Smooth muscle cell of the brain vasculature (primary cell): ENCODE measurements at regions not wholly inside any gene's neighbourhood (a gene's known extent, or its start where the extent isn't known, plus 50 kb on each side); places are given as distances from the start of the nearest gene placed in this dataset.
A peak's percentile ranks its signal among the peaks of the same experiment; 100 is the strongest.
"Not testable (repeated sequence)": the region's sequence is repeated elsewhere in the genome, so short reads cannot be mapped to it uniquely, and the experiment has no call there.

Experiments used
- DNase-seq: peaks from one replicate; pipeline ENCODE4 v3.0.0-alpha.2; 2012; ENCODE audit warnings: low read depth, low spot score

- peak; percentile 90 for DNase-seq
Measured at GRCh38 chr4:122100508-122100907, 51.6 kb upstream of the BLTP1 start.

DNA sequence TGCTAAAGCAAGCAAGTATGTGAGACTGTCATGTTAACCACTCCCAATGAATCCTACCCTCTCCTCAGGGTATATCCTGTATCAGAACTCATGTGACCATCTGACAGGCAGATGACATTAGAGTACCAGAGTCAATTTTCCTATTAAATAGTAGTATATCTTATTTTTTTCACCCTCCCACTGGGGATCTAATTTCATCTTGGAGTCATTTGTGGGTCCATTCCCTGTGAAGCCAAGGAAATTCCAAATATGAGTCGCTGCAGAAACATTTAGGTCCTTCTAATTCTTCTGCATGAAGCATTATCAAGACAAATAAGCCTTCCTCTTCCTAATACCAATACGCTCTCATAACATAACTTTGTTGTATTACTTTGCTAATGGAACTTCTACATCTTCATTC, 52.2 kb upstream of the BLTP1 start:
- DNase-seq, result peak; percentile 45

GRCh38 chr4:122091836-122092405, 60.2 kb upstream of the BLTP1 start:
- no peak for DNase-seq

DNA sequence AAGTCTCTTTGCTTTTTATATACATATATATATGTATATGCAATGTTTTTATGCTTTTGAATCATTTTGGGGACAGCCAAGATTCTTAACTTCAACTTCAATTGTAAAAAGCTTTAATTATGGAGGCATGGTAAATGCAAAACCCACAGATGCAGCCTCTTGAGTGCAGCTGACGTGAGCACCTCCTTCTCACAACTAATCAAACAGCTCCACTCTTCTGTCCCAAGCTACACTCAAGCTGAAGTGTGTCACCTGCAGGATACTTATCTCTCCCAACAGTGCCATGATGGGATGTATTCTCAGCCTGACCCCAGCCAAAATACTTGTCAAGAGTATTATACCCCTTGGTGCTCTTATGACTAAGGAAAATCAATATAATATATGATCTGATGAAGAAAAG, 60.7 kb upstream of the BLTP1 start:
- no peak for DNase-seq

DNA sequence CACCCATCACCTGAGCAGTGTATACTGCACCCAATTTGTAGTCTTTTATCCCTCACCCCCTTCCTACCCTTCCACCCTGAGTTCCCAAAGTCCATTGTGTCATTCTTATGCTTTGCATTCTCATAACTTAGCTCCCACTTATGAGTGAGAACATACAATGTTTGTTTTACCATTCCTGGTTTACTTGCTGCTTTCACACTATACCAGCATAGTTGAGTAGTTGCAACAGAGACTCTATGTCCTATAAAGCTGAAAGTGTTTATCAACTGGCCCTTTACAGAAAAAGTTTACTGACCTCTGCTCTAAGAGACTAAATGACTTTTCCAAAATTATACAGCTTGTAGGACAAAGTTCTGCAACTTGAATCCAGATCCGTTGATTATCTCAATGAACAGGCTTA, 61.1 kb upstream of the BLTP1 start:
- no peak for DNase-seq

DNA sequence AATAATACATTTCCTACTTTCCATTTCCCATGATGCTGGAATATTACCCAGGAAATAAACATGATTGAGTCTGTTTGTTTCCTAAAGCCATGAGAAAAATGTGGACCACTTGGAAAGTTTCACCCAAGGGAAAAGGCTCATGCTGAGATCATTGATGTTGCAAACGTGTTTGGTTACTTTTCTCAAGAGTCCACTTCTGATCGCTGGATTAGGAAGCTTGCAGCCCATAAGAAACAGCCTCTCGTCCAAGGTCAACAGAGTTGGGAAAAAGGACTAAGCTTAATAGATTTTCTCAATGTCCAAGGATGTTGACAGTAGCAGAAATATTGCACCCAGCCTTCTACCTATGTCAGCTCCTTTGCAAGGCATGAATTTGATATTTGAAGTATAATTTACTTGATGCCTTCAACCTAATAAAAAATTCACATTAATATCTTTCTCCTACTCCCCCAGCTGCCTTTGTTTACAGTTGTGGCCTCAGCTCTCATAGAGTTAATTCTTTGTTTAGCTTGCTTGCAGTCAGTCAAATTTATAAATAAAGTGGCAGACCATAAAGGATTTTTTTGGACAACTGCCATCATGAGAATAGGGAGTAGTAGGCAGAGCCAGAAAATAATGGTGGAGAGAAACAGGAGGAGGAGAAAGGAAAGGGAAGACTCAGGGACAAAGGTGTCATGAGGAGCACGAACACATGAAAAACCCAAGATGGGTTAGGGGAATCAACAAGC, 65.6 kb upstream of the BLTP1 start:
- peak; percentile 39 for DNase-seq

DNA sequence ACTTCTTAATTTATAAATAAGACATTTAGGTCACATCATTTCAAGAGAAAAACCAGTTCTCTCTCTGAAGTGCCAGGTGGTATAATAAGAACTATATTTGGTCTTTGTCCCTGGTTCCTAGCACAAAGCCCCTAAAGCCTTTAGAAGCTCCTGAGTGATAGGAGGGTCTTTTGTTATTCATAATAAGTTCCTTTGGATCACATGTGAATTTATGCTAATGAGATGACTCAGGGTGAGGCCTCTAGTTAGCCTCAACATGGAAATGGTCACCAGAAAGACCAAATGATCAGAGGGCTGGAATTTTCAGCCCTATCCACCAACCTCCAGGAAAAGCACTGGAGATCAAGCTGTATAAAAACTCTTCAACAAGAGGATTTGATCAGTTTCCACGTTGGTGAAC, 68.1 kb upstream of the BLTP1 start:
- DNase-seq, result no peak

GRCh38 chr4:122083351-122083750, 68.8 kb upstream of the BLTP1 start:
- DNase-seq, result no peak

DNA sequence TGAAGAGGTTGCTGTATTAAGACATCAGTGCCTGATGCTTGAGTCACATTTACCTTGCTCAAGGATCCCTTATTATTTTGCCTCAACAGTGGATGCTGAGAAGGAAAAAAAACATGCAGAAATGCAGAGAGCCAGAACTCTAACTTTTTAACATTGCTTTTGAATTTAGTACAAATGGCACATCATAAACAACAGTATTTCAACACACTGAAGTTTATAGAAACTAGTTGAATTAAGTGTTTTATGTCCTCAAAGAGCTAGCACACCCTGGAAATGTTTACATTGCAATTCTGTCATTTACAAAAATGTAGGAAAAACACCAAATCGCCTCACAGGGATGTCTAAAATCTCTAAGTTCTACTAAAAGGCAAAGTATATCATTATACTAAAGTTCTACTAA, 69.5 kb upstream of the BLTP1 start:
- DNase-seq, result no peak

GRCh38 chr4:122077653-122078052, 74.5 kb upstream of the BLTP1 start:
- DNase-seq, result not testable (repeated sequence)

DNA sequence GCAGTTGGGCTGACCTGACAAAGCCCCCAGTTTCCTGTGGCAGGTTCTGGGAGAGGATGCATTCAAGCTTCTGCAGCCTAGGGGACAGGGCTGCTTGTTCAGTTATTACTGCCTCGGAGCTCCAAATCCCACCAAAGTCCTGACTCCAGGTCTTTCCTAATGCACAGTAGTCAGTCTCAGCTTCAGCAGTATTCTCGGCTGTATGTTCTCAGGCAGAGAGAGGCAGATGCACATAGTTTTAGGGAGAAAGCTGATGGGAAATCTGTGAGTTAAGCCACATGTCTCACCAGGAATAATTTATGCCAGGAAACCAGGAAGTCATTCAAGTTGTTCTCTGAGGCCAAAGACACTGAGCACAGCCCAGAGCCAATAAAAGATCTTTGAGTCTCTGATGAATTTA, 75.3 kb upstream of the BLTP1 start:
- DNase-seq, result not testable (repeated sequence)

GRCh38 chr4:122073615-122074014, 78.5 kb upstream of the BLTP1 start:
- DNase-seq, result no peak

DNA sequence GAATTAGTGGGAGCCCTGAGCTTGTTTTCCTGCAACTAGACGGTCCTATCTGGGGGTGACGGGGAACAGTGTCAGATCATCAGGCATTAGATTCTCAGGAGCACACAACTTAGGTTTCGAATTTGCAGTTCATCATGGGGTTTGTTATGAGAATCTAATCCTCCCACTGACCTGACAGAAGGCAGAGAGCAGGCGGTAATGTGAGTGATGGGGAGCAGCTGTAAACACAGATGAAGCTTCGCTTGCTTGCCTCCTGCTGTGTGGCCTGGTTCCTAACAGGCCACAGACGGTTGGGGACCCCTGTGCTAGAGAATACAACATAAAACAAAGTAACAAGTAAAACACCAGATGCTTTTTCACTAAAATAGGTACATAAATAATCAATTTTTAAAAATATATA, 86.2 kb upstream of the BLTP1 start:
- DNase-seq, result no peak

- no peak for DNase-seq
Measured at GRCh38 chr4:122065149-122065548, 87.0 kb upstream of the BLTP1 start.

GRCh38 chr4:122053186-122053585, 98.9 kb upstream of the BLTP1 start:
- no peak for DNase-seq

DNA sequence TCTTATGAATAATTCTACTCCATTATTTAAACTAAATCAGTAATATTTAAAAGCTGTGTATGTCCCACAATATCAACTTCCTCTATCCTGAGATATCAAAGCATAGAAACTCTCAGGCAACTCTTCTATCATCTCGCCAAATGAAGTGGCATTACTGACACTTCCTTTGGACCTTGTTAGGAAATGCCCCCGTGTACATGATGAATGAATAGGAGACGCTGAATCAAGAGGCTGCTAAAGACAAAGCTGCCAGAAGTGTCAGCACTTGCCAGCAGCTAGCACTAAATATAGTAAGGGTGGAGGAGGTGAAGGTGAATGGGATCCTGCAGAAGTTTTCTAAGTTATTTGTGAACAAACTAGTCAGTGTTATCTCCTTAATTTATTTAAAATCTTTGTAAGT, 99.5 kb upstream of the BLTP1 start:
- DNase-seq, result no peak

DNA sequence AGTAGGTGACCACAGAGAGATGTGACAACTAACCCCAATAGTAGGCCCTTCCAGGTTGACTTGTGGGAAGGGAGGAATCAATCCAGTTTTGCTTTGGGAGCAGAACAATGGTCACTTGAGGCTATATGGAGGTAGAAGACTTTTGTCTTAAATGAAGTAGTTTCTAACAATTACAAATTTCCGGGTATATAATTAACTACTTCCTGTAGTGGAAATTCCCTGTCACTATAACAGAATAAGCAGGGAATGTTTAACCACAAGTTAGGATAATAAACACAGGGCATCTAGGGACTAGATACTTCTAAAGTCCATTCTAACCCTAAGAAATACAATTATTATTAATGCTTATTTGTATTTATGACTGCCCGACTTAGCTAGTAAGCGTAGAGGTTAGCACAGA, 99.0 kb upstream of the TRPC3 start:
- DNase-seq, result no peak

GRCh38 chr4:122047456-122048425, 95.9 kb upstream of the TRPC3 start:
- no peak for DNase-seq

GRCh38 chr4:122046255-122046654, 94.4 kb upstream of the TRPC3 start:
- DNase-seq, result no peak

DNA sequence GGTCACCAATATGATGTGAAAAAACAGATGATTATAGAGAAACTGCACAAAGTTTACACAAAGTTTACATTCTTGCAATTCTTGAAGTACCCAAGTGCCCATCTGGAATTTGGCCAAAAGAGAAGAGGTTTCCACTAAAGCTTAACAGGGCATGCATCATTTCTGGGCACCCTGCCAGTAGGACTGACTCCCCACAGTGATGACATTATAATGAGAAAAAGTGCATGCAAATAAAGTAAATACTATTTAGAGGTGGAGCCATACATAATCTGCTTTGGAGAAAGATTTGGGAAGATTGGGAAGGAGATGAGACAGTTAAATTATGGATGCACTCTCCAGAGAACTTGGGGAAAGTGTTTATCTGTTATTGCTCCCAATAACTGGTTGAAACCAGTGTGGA, 93.7 kb upstream of the TRPC3 start:
- DNase-seq, result peak; percentile 91

DNA sequence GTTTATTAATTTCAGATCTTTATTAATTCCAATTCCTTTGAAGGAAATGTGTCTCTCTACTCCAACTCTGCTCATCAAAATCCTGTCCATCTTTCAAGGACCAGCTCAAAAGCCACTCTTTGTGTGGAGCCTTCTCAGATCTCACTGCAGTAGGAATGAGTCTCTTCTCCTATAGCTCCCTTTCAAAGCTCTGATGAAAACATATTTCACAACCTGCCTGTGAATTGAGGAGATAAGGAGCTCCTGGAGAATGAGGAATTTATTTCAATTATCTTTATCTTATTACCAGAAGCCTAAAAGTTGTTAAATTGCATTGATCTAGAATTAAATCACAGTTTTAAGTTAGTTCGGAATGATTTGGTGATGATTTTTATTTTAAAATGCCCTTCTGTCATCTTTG, 92.6 kb upstream of the TRPC3 start:
- no peak for DNase-seq

GRCh38 chr4:122041312-122041711, 89.5 kb upstream of the TRPC3 start:
- DNase-seq, result no peak

- no peak for DNase-seq
Measured at GRCh38 chr4:122038896-122039295, 87.0 kb upstream of the TRPC3 start.
